NCI-H460 (cell line): ENCODE measurements at regions not wholly inside any gene's neighbourhood (a gene's known extent, or its start where the extent isn't known, plus 50 kb on each side); places are given as distances from the start of the nearest gene placed in this dataset.

Experiments
- DNase-seq: peaks from one replicate; pipeline ENCODE4 v3.0.0-alpha.2; 2016; ENCODE audit warnings: low read depth; ENCODE audit errors: extremely low read depth

GRCh38 chr2:8541223-8541622 lies 140.6 kb upstream of the ID2 start:
- no peak for DNase-seq

GRCh38 chr2:8541636-8542035 lies 140.2 kb upstream of the ID2 start:
- no peak for DNase-seq

GRCh38 chr2:8542381-8543059 lies 139.3 kb upstream of the ID2 start:
- no peak for DNase-seq

- no peak for DNase-seq
These were observed 138.8 kb upstream of the ID2 start for GRCh38 chr2:8543060-8543382.

GRCh38 chr2:8543383-8544170 lies 138.3 kb upstream of the ID2 start:
- DNase-seq, result no peak

GRCh38 chr2:8544171-8544785 lies 137.6 kb upstream of the ID2 start:
- no peak for DNase-seq

GRCh38 chr2:8544786-8545694 lies 136.8 kb upstream of the ID2 start:
- DNase-seq, result no peak

GRCh38 chr2:8545695-8546611 lies 135.9 kb upstream of the ID2 start:
- DNase-seq, result no peak

GRCh38 chr2:8546612-8547283 lies 135.1 kb upstream of the ID2 start:
- no peak for DNase-seq

GRCh38 chr2:8547284-8548064 lies 134.4 kb upstream of the ID2 start:
- no peak for DNase-seq

GRCh38 chr2:8548065-8548618 lies 133.7 kb upstream of the ID2 start:
- no peak for DNase-seq

GRCh38 chr2:8548619-8549150 lies 133.2 kb upstream of the ID2 start:
- no peak for DNase-seq

- no peak for DNase-seq
These were observed 132.5 kb upstream of the ID2 start for GRCh38 chr2:8549273-8549922.

GRCh38 chr2:8549942-8550341 lies 131.9 kb upstream of the ID2 start:
- DNase-seq, result no peak

- DNase-seq, result no peak
These were observed 131.4 kb upstream of the ID2 start for GRCh38 chr2:8550481-8550880.

- DNase-seq, result no peak
These were observed 130.8 kb upstream of the ID2 start for GRCh38 chr2:8550937-8551621.

- no peak for DNase-seq
These were observed 130.2 kb upstream of the ID2 start for GRCh38 chr2:8551622-8552074.
